B cell (primary cell): ENCODE measurements at regions not wholly inside any gene's neighbourhood (a gene's known extent, or its start where the extent isn't known, plus 50 kb on each side); places are given as distances from the start of the nearest gene placed in this dataset.
"Not testable (repeated sequence)": the region's sequence is repeated elsewhere in the genome, so short reads cannot be mapped to it uniquely, and the experiment has no call there.

Experiments used
- EZH2 ChIP-seq: IDR thresholded peaks from 2 replicates; pipeline ENCODE4 v1.6.1; 2012; ENCODE audit warnings: borderline replicate concordance, low read depth, mild to moderate bottlenecking, moderate library complexity, low read length; ENCODE audit not compliant: insufficient read depth, poor library complexity, severe bottlenecking
- TF ChIP-seq, protein P1 (sequence below): fragments of 200-600 bp; IDR thresholded peaks from one replicate; pipeline ENCODE4 v1.8.0; 2022; ENCODE audit warnings: antibody characterized with exemption, mild to moderate bottlenecking

DNA sequence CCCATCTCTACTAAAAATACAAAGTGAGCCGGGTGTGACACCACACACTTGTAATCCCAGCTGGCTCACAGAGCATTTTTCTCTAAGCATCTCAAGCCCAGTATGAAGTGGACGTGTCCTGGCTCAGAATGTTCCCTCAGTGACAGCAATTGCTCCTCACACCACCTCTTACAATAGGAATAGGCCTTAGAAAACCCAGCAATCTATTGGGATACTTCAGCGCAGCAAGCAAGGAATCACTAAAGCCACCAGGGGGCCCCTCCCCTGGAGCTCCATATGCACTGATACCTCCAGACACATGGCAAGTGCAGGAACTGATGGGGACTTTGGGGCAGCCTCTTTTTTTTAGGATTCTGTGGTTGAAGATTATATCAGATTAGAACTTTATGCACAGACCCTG is 82.5 kb upstream of the GOLGA6L6 start:
- TF ChIP-seq, protein P1, sequence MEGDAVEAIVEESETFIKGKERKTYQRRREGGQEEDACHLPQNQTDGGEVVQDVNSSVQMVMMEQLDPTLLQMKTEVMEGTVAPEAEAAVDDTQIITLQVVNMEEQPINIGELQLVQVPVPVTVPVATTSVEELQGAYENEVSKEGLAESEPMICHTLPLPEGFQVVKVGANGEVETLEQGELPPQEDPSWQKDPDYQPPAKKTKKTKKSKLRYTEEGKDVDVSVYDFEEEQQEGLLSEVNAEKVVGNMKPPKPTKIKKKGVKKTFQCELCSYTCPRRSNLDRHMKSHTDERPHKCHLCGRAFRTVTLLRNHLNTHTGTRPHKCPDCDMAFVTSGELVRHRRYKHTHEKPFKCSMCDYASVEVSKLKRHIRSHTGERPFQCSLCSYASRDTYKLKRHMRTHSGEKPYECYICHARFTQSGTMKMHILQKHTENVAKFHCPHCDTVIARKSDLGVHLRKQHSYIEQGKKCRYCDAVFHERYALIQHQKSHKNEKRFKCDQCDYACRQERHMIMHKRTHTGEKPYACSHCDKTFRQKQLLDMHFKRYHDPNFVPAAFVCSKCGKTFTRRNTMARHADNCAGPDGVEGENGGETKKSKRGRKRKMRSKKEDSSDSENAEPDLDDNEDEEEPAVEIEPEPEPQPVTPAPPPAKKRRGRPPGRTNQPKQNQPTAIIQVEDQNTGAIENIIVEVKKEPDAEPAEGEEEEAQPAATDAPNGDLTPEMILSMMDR, result not testable (repeated sequence)
- TF ChIP-seq EZH2, result not testable (repeated sequence)
